Stimulated activated CD4-positive, alpha-beta T cell treated with anti-CD3 and anti-CD28 coated beads, Interleukin-12 subunit alpha, Interleukin-12 subunit beta, amount 100 ng/mL, for 48 hours (primary cell): ENCODE measurements at regions not wholly inside any gene's neighbourhood (a gene's known extent, or its start where the extent isn't known, plus 50 kb on each side); places are given as distances from the start of the nearest gene placed in this dataset.
"Not testable (repeated sequence)": the region's sequence is repeated elsewhere in the genome, so short reads cannot be mapped to it uniquely, and the experiment has no call there.

Experiments
- DNase-seq, 3 donors: peaks; one replicate each; pipeline ENCODE4 v3.0.0-alpha.2; 2020; ENCODE audit warnings: low read depth in 2 of 3, low spot score in 1 of 3

- DNase-seq: no peak
Measured at GRCh38 chr9:115444959-115445358, 327.0 kb upstream of the TNC start.

GRCh38 chr9:115445655-115446054 is 327.7 kb upstream of the TNC start:
- no peak for DNase-seq

GRCh38 chr9:115456515-115456914 is 338.6 kb upstream of the TNC start:
- DNase-seq: no peak

GRCh38 chr9:115461280-115461679 is 343.3 kb upstream of the TNC start:
- no peak for DNase-seq

GRCh38 chr9:115462623-115463022 is 344.7 kb upstream of the TNC start:
- DNase-seq: no peak

- no peak for DNase-seq
Measured at GRCh38 chr9:115466756-115467155, 348.8 kb upstream of the TNC start.

GRCh38 chr9:115469841-115470240 is 351.9 kb upstream of the TNC start:
- no peak for DNase-seq

- DNase-seq: not testable (repeated sequence)
Measured at GRCh38 chr9:115473032-115473431, 355.1 kb upstream of the TNC start.

- no peak for DNase-seq
Measured at GRCh38 chr9:115481769-115482168, 363.8 kb upstream of the TNC start.

GRCh38 chr9:115482747-115483146 is 364.8 kb upstream of the TNC start:
- no peak for DNase-seq

- no peak for DNase-seq
Measured at GRCh38 chr9:115492869-115493268, 374.9 kb upstream of the TNC start.

- DNase-seq: no peak
Measured at GRCh38 chr9:115494393-115494792, 376.4 kb upstream of the TNC start.

GRCh38 chr9:115495052-115495635 is 377.2 kb upstream of the TNC start:
- no peak for DNase-seq

- DNase-seq: no peak
Measured at GRCh38 chr9:115495836-115496235, 377.9 kb upstream of the TNC start.

GRCh38 chr9:115498303-115498702 is 380.3 kb upstream of the TNC start:
- no peak for DNase-seq

- no peak for DNase-seq
Measured at GRCh38 chr9:115507148-115507547, 389.2 kb upstream of the TNC start.

GRCh38 chr9:115513148-115513547 is 395.2 kb upstream of the TNC start:
- DNase-seq: no peak

GRCh38 chr9:115514454-115514853 is 396.5 kb upstream of the TNC start:
- no peak for DNase-seq

- DNase-seq: no peak
Measured at GRCh38 chr9:115517335-115518075, 399.5 kb upstream of the TNC start.

GRCh38 chr9:115520646-115521045 is 402.7 kb upstream of the TNC start:
- no peak for DNase-seq

GRCh38 chr9:115522912-115523311 is 405.0 kb upstream of the TNC start:
- no peak for DNase-seq

- DNase-seq: peak in 2 of 3 donors; percentile 2 to 20
Measured at GRCh38 chr9:115524453-115525059, 406.6 kb upstream of the TNC start.
